ENCODE measurements at regions not wholly inside any gene's neighbourhood (a gene's known extent, or its start where the extent isn't known, plus 50 kb on each side); places are given as distances from the start of the nearest gene placed in this dataset.

DNA sequence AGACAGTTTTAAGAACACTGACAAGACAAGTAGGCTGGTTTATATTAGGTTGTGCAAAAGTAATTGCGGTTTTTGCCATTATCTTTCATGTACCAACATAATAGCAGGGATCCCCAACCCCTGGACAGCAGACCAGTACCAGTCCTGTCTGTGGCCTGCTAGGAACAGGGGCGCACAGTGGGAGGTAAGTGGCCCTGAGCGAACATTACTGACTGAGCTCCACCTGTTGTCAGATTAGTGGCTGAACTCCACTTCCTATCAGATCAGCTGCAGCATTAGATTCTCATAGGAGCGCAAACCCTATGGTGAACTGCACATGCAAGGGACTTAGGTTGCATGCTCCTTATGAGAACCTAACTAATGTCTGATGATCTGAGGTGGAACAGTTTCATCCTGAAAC lies 921.9 kb downstream of the CCDC85A start:
- intact Hi-C loops (cut with DNase I), result no loop called here
- no peak for DNase-seq
- Histone ChIP-seq H3K36me3 (replicated peaks in 1 of 2) (no peaks in the 10 kb centered on the region), H3K27me3 (no peaks in the 10 kb centered on the region), H3K9me3 (replicated peaks in 1 of 3) (no peaks in the 10 kb centered on the region), H3K4me3 (no peak overlapping the region), H3K4me1 (replicated peaks in 1 of 2) (no peaks in the 10 kb centered on the region), H3K27ac (no peak overlapping the region)
- TF ChIP-seq CTCF (IDR thresholded peaks at IDR 0.05) (no peak), POLR2A (IDR thresholded peaks at IDR 0.05) (no peak)
- 81 to 98% (median 86%) methylated on average over 3 to 4 of the region's 4 CpGs for WGBS, 4 donors

DNA sequence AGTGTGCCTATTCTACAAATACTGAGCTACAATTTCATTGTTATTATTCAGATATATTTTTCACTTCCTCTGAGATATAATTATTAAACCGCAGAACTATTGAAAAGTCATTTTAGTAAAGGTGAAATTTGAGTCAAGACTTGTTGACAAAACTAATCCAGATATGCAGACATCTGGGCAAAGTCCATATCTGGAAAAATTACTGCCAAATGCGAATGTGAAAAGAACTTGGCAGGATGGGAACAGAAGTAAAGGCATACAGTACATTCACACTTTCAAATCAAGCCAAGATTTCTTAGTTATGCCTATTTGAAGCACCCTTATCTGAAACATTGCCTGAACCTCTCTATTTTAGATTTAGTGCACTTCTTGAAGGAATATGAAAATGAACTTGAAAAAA lies 923.6 kb downstream of the CCDC85A start:
- no peak overlapping the region for H3K4me3 ChIP-seq
- TF ChIP-seq POLR2A (IDR thresholded peaks at IDR 0.05) (no peak), CTCF (IDR thresholded peaks at IDR 0.05) (no peak)
- intact Hi-C loops (cut with DNase I), result no loop called here
- 45 to 54% (median 52%) methylated on average over 2 of the region's 2 CpGs for WGBS, 4 donors
- DNase-seq, result no peak
- H3K4me1 ChIP-seq (replicated peaks in 1 of 2), result no peaks in the 10 kb centered on the region
- no peaks in the 10 kb centered on the region for H3K27me3 ChIP-seq
- H3K27ac ChIP-seq, result no peak overlapping the region
- H3K9me3 ChIP-seq (replicated peaks in 1 of 3), result no peaks in the 10 kb centered on the region
- H3K36me3 ChIP-seq (replicated peaks in 1 of 2), result no peaks in the 10 kb centered on the region

GRCh38 chr2:57111531-57111930 lies 927.7 kb downstream of the CCDC85A start:
- Histone ChIP-seq H3K36me3 (replicated peaks in 1 of 2) (no peaks in the 10 kb centered on the region), H3K27ac (no peak overlapping the region), H3K4me3 (no peak overlapping the region), H3K27me3 (no peaks in the 10 kb centered on the region), H3K4me1 (replicated peaks in 1 of 2) (no peaks in the 10 kb centered on the region), H3K9me3 (replicated peaks in 1 of 3) (no peaks in the 10 kb centered on the region)
- no peak for DNase-seq
- TF ChIP-seq CTCF (IDR thresholded peaks at IDR 0.05) (no peak), POLR2A (IDR thresholded peaks at IDR 0.05) (no peak)
- intact Hi-C loops (cut with DNase I), result no loop called here
- WGBS, 4 donors, result 92 to 98% (median 96%) methylated on average over 2 of the region's 2 CpGs

- H3K4me1 ChIP-seq (replicated peaks in 1 of 2), result no peaks in the 10 kb centered on the region
- no peak overlapping the region for H3K27ac ChIP-seq
- TF ChIP-seq CTCF (IDR thresholded peaks at IDR 0.05), result no peak
- TF ChIP-seq POLR2A (IDR thresholded peaks at IDR 0.05), result no peak
- no peaks in the 10 kb centered on the region for H3K27me3 ChIP-seq
- H3K36me3 ChIP-seq (replicated peaks in 1 of 2), result no peaks in the 10 kb centered on the region
- H3K4me3 ChIP-seq, result no peak overlapping the region
- H3K9me3 ChIP-seq (replicated peaks in 1 of 3), result no peaks in the 10 kb centered on the region
- intact Hi-C loops (cut with DNase I), result no loop called here
- DNase-seq, result no peak
Measured at GRCh38 chr2:57119141-57119540, 927.5 kb upstream of the VRK2 start.
